DMS114 treated with DMSO at 0.1 percent for 48 hours (cell line): ENCODE measurements at regions not wholly inside any gene's neighbourhood (a gene's known extent, or its start where the extent isn't known, plus 50 kb on each side); places are given as distances from the start of the nearest gene placed in this dataset.
"Not testable (repeated sequence)": the region's sequence is repeated elsewhere in the genome, so short reads cannot be mapped to it uniquely, and the experiment has no call there.

Experiments
- DNase-seq: peaks from one replicate; lab custom pipeline; 2025; ENCODE audit not compliant: unreplicated experiment; lab: John Stamatoyannopoulos, UW

GRCh38 chr18:64749884-64750283 lies 601.0 kb upstream of the LINC00305 start:
- no peak for DNase-seq

GRCh38 chr18:64747803-64748202 lies 598.9 kb upstream of the LINC00305 start:
- no peak for DNase-seq

GRCh38 chr18:64742898-64743297 lies 594.0 kb upstream of the LINC00305 start:
- no peak for DNase-seq

- DNase-seq, result no peak
These were observed 585.2 kb upstream of the LINC00305 start for GRCh38 chr18:64734063-64734462.

GRCh38 chr18:64725657-64726056 lies 576.8 kb upstream of the LINC00305 start:
- DNase-seq, result not testable (repeated sequence)

- DNase-seq, result no peak
These were observed 572.0 kb upstream of the LINC00305 start for GRCh38 chr18:64720781-64721464.

GRCh38 chr18:64718808-64719207 lies 569.9 kb upstream of the LINC00305 start:
- DNase-seq, result no peak

- no peak for DNase-seq
These were observed 568.1 kb upstream of the LINC00305 start for GRCh38 chr18:64717026-64717425.

GRCh38 chr18:64714086-64714485 lies 565.2 kb upstream of the LINC00305 start:
- no peak for DNase-seq

- DNase-seq, result no peak
These were observed 564.4 kb upstream of the LINC00305 start for GRCh38 chr18:64713284-64713683.

- DNase-seq, result no peak
These were observed 563.1 kb upstream of the LINC00305 start for GRCh38 chr18:64712035-64712434.

- DNase-seq, result no peak
These were observed 561.4 kb upstream of the LINC00305 start for GRCh38 chr18:64710105-64710861.

- DNase-seq, result no peak
These were observed 558.2 kb upstream of the LINC00305 start for GRCh38 chr18:64707052-64707451.

- no peak for DNase-seq
These were observed 550.2 kb upstream of the LINC00305 start for GRCh38 chr18:64699081-64699480.

- DNase-seq, result no peak
These were observed 547.1 kb upstream of the LINC00305 start for GRCh38 chr18:64695851-64696553.

- DNase-seq, result no peak
These were observed 544.9 kb upstream of the LINC00305 start for GRCh38 chr18:64693766-64694165.

- no peak for DNase-seq
These were observed 543.9 kb upstream of the LINC00305 start for GRCh38 chr18:64692826-64693225.

GRCh38 chr18:64679121-64679520 lies 530.2 kb upstream of the LINC00305 start:
- DNase-seq, result no peak

GRCh38 chr18:64678048-64678447 lies 529.2 kb upstream of the LINC00305 start:
- DNase-seq, result no peak

- no peak for DNase-seq
These were observed 525.8 kb upstream of the LINC00305 start for GRCh38 chr18:64674694-64675093.

GRCh38 chr18:64671293-64671692 lies 522.4 kb upstream of the LINC00305 start:
- DNase-seq, result not testable (repeated sequence)

GRCh38 chr18:64668461-64668962 lies 519.6 kb upstream of the LINC00305 start:
- DNase-seq, result no peak
